GM18868 (cell line): ENCODE measurements at regions not wholly inside any gene's neighbourhood (a gene's known extent, or its start where the extent isn't known, plus 50 kb on each side); places are given as distances from the start of the nearest gene placed in this dataset.
"Not testable (repeated sequence)": the region's sequence is repeated elsewhere in the genome, so short reads cannot be mapped to it uniquely, and the experiment has no call there.

ENCODE experiments used
- ATAC-seq: cut with Tn5 transposase; IDR thresholded peaks from one replicate; pipeline ENCODE4 v1.9.1; 2021; ENCODE audit warnings: mild to moderate bottlenecking, moderate library complexity; ENCODE audit not compliant: unreplicated experiment

- no peak for ATAC-seq
Observed at GRCh38 chr16:87007907-87008306, 309.3 kb downstream of the C16orf95 start.

GRCh38 chr16:87008664-87009063 lies 308.5 kb downstream of the C16orf95 start:
- no peak for ATAC-seq

- ATAC-seq = no peak
Observed at GRCh38 chr16:87012954-87013938, 303.9 kb downstream of the C16orf95 start.

- no peak for ATAC-seq
Observed at GRCh38 chr16:87014112-87014511, 303.1 kb downstream of the C16orf95 start.

GRCh38 chr16:87015021-87015420 lies 302.2 kb downstream of the C16orf95 start:
- ATAC-seq = no peak

- no peak for ATAC-seq
Observed at GRCh38 chr16:87016046-87017035, 300.9 kb downstream of the C16orf95 start.

- no peak for ATAC-seq
Observed at GRCh38 chr16:87017371-87018012, 299.7 kb downstream of the C16orf95 start.

GRCh38 chr16:87025676-87026075 lies 291.5 kb downstream of the C16orf95 start:
- no peak for ATAC-seq

- ATAC-seq = no peak
Observed at GRCh38 chr16:87027056-87027616, 290.1 kb downstream of the C16orf95 start.

- no peak for ATAC-seq
Observed at GRCh38 chr16:87028481-87029320, 288.5 kb downstream of the C16orf95 start.

GRCh38 chr16:87032554-87032953 lies 284.6 kb downstream of the C16orf95 start:
- no peak for ATAC-seq

- ATAC-seq = no peak
Observed at GRCh38 chr16:87033021-87033471, 284.1 kb downstream of the C16orf95 start.

- ATAC-seq = no peak
Observed at GRCh38 chr16:87033541-87034300, 283.5 kb downstream of the C16orf95 start.

GRCh38 chr16:87034317-87034716 lies 282.9 kb downstream of the C16orf95 start:
- ATAC-seq = no peak

GRCh38 chr16:87035053-87035452 lies 282.1 kb downstream of the C16orf95 start:
- no peak for ATAC-seq

GRCh38 chr16:87037012-87037411 lies 280.2 kb downstream of the C16orf95 start:
- no peak for ATAC-seq

GRCh38 chr16:87038528-87038927 lies 278.7 kb downstream of the C16orf95 start:
- ATAC-seq = not testable (repeated sequence)

- ATAC-seq = no peak
Observed at GRCh38 chr16:87040169-87041117, 276.7 kb downstream of the C16orf95 start.
